ENCODE measurements at regions not wholly inside any gene's neighbourhood (a gene's known extent, or its start where the extent isn't known, plus 50 kb on each side); places are given as distances from the start of the nearest gene placed in this dataset.

- Histone ChIP-seq H3K4me3 (ENCODE audit: low read length) (no peak overlapping the region), H3K27ac (ENCODE audit: low read length) (peak overlapping the region; percentile 79; the same call in 1 of the 2 replicates), H3K4me1 (ENCODE audit: low read length) (peaks cover 38% of the 10 kb centered on the region), H3F3A (ENCODE audit: insufficient read depth, low read length) (peaks cover 2% of the 10 kb centered on the region; the same call in 1 of the 2 replicates), H3K4me2 (ENCODE audit: low read depth, low read length) (peak overlapping the region; percentile 45), H3K9me3 (replicated peaks; ENCODE audit: insufficient read depth, low read length) (no peaks in the 10 kb centered on the region), H4K20me1 (ENCODE audit: insufficient read depth, low read length) (no peaks in the 10 kb centered on the region), H3K36me3 (replicated peaks; ENCODE audit: insufficient read depth, low read length) (no peaks in the 10 kb centered on the region), H3K27me3 (replicated peaks; ENCODE audit: insufficient read depth, low read length) (no peaks in the 10 kb centered on the region), H3K9ac (ENCODE audit: low read length) (peak overlapping the region; percentile 52), H3K79me2 (ENCODE audit: low read length) (peaks cover 12% of the 10 kb centered on the region), H3K9me2 (replicated peaks; ENCODE audit: insufficient read depth, low read length) (no peaks in the 10 kb centered on the region), H2AFZ (ENCODE audit: low read length) (0 out of 2 replicates have a peak overlapping the region, but pooled peaks have one; percentile 38)
- TF ChIP-seq EZH2 (optimal IDR thresholded peaks at IDR 0.05; ENCODE audit: low read depth, low read length), result no peak
- no peak for TF ChIP-seq EZH2phosphoT487 (IDR thresholded peaks at IDR 0.05; ENCODE audit: low read length)
- no peak for TF ChIP-seq CTCF (IDR thresholded peaks at IDR 0.05; ENCODE audit: low read length)
- DNase-seq, result no peak
Observed at GRCh38 chr1:117686907-117687306, 81.1 kb downstream of the TENT5C start.

GRCh38 chr1:117689997-117690625, 84.3 kb downstream of the TENT5C start:
- peaks cover 2% of the 10 kb centered on the region; the same call in 1 of the 2 replicates for H3F3A ChIP-seq (ENCODE audit: insufficient read depth, low read length)
- no peak for DNase-seq
- H3K79me2 ChIP-seq (ENCODE audit: low read length), result peaks cover 12% of the 10 kb centered on the region
- H3K4me2 ChIP-seq (ENCODE audit: low read depth, low read length), result no peak overlapping the region
- H2AFZ ChIP-seq (ENCODE audit: low read length), result no peak overlapping the region
- no peaks in the 10 kb centered on the region for H3K27me3 ChIP-seq (replicated peaks; ENCODE audit: insufficient read depth, low read length)
- no peak overlapping the region for H3K4me3 ChIP-seq (ENCODE audit: low read length)
- peaks cover 24% of the 10 kb centered on the region for H3K4me1 ChIP-seq (ENCODE audit: low read length)
- no peaks in the 10 kb centered on the region for H3K36me3 ChIP-seq (replicated peaks; ENCODE audit: insufficient read depth, low read length)
- no peak overlapping the region for H3K9ac ChIP-seq (ENCODE audit: low read length)
- H3K27ac ChIP-seq (ENCODE audit: low read length), result no peak overlapping the region
- H4K20me1 ChIP-seq (ENCODE audit: insufficient read depth, low read length), result no peaks in the 10 kb centered on the region
- no peaks in the 10 kb centered on the region for H3K9me2 ChIP-seq (replicated peaks; ENCODE audit: insufficient read depth, low read length)
- H3K9me3 ChIP-seq (replicated peaks; ENCODE audit: insufficient read depth, low read length), result no peaks in the 10 kb centered on the region
- TF ChIP-seq EZH2phosphoT487 (IDR thresholded peaks at IDR 0.05; ENCODE audit: low read length) (no peak), CTCF (IDR thresholded peaks at IDR 0.05; ENCODE audit: low read length) (no peak), EZH2 (optimal IDR thresholded peaks at IDR 0.05; ENCODE audit: low read depth, low read length) (no peak)

- H3K4me2 ChIP-seq (ENCODE audit: low read depth, low read length), result no peak overlapping the region
Observed at GRCh38 chr1:117691942-117692341, 86.1 kb downstream of the TENT5C start.

More at GRCh38 chr1:117691942-117692341, 86.1 kb downstream of the TENT5C start:
- no peak for DNase-seq
- Histone ChIP-seq H2AFZ (ENCODE audit: low read length) (no peak overlapping the region), H4K20me1 (ENCODE audit: insufficient read depth, low read length) (no peaks in the 10 kb centered on the region), H3K36me3 (replicated peaks; ENCODE audit: insufficient read depth, low read length) (no peaks in the 10 kb centered on the region), H3K4me3 (ENCODE audit: low read length) (no peak overlapping the region), H3K9me3 (replicated peaks; ENCODE audit: insufficient read depth, low read length) (no peaks in the 10 kb centered on the region), H3K4me1 (ENCODE audit: low read length) (peaks cover 8% of the 10 kb centered on the region), H3K9me2 (replicated peaks; ENCODE audit: insufficient read depth, low read length) (no peaks in the 10 kb centered on the region), H3K27ac (ENCODE audit: low read length) (no peak overlapping the region), H3K27me3 (replicated peaks; ENCODE audit: insufficient read depth, low read length) (no peaks in the 10 kb centered on the region), H3F3A (ENCODE audit: insufficient read depth, low read length) (no peaks in the 10 kb centered on the region), H3K79me2 (ENCODE audit: low read length) (peaks cover 8% of the 10 kb centered on the region), H3K9ac (ENCODE audit: low read length) (no peak overlapping the region)
- TF ChIP-seq CTCF (IDR thresholded peaks at IDR 0.05; ENCODE audit: low read length), result no peak

All from MM.1S (cell line).